ENCODE measurements at regions not wholly inside any gene's neighbourhood (a gene's known extent, or its start where the extent isn't known, plus 50 kb on each side); places are given as distances from the start of the nearest gene placed in this dataset.

GRCh38 chr14:97217111-97217885, 420.1 kb downstream of the VRK1 start:
- no peak for TF ChIP-seq CTCF (conservative IDR thresholded peaks at IDR 0.05; ENCODE audit: control insufficient read depth, insufficient read depth, low read depth, low read length)
- no peak for DNase-seq (ENCODE audit: low read depth)
- H3K4me3 ChIP-seq (ENCODE audit: control insufficient read depth, low read depth, low read length): no peak overlapping the region

GRCh38 chr14:97218274-97218673, 421.1 kb downstream of the VRK1 start:
- no peak for DNase-seq (ENCODE audit: low read depth)
- no peak overlapping the region for H3K4me3 ChIP-seq (ENCODE audit: control insufficient read depth, low read depth, low read length)
- TF ChIP-seq CTCF (conservative IDR thresholded peaks at IDR 0.05; ENCODE audit: control insufficient read depth, insufficient read depth, low read depth, low read length): no peak

GRCh38 chr14:97218691-97219430, 421.7 kb downstream of the VRK1 start:
- no peak for TF ChIP-seq CTCF (conservative IDR thresholded peaks at IDR 0.05; ENCODE audit: control insufficient read depth, insufficient read depth, low read depth, low read length)
- DNase-seq (ENCODE audit: low read depth): no peak
- H3K4me3 ChIP-seq (ENCODE audit: control insufficient read depth, low read depth, low read length): no peak overlapping the region

DNA sequence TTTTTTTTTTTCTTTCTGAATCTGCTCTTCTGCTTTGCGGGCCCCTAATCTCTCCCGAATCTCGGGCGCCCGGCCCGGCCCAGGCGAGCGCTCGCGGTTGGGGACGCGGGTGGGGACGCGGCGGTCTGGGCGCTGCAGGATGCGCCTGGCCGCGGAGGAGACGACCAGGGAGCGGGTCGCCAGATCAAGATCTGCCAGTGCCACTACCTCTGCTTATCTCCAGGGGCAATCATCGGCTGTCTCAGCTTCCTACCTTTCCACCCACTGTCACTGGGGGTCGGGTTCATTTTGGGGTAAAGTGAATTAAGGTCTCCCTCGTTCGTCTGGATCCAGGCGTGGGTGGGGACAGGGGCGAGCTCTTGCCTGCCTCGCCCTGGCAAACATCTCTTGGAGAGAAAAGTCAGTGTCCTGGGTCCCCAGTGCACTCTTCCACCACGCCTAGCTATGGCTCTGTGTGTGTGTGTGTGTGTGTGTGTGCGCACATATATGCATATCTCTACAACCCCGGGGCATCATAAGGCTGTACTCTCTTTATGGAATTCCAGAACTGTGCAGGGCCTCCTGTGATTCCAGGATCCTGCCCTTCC, 422.3 kb downstream of the VRK1 start:
- no peak for DNase-seq (ENCODE audit: low read depth)
- no peak overlapping the region for H3K4me3 ChIP-seq (ENCODE audit: control insufficient read depth, low read depth, low read length)
- TF ChIP-seq CTCF (conservative IDR thresholded peaks at IDR 0.05; ENCODE audit: control insufficient read depth, insufficient read depth, low read depth, low read length): no peak

GRCh38 chr14:97221572-97222285, 424.5 kb downstream of the VRK1 start:
- TF ChIP-seq CTCF (conservative IDR thresholded peaks at IDR 0.05; ENCODE audit: control insufficient read depth, insufficient read depth, low read depth, low read length): no peak
- DNase-seq (ENCODE audit: low read depth): no peak
- H3K4me3 ChIP-seq (ENCODE audit: control insufficient read depth, low read depth, low read length): no peak overlapping the region

DNA sequence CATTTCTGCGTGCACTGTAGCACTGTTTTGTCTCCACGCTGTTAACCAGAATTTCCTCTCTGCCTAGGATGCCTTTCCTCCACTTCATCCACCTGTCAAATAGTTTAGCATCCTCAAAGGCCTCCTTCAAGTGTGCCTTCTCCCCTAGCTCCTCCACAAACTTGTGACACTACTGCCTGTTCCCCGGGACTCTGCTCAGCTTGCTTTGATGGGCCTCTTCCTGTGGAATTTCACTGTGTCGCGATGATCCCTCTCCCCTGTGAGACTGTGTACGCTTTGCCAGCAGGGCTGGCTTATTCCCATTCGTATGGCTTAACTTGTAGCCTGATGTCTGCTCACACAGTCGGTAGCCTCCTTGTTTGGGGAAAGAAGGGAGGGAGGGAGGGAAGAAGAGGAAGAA, 426.8 kb downstream of the VRK1 start:
- DNase-seq (ENCODE audit: low read depth): no peak
- no peak for TF ChIP-seq CTCF (conservative IDR thresholded peaks at IDR 0.05; ENCODE audit: control insufficient read depth, insufficient read depth, low read depth, low read length)
- no peak overlapping the region for H3K4me3 ChIP-seq (ENCODE audit: control insufficient read depth, low read depth, low read length)

All from fibroblast of mammary gland (primary cell).